ENCODE measurements at regions not wholly inside any gene's neighbourhood (a gene's known extent, or its start where the extent isn't known, plus 50 kb on each side); places are given as distances from the start of the nearest gene placed in this dataset.

- Mint-ChIP-seq H3K27me3 (ENCODE audit: low read depth) (peaks cover 58% of the 10 kb centered on the region), H3K9me3 (ENCODE audit: low read depth) (no peaks in the 10 kb centered on the region), H3K4me1 (ENCODE audit: low read depth) (no peaks in the 10 kb centered on the region), H3K4me3 (ENCODE audit: unreplicated experiment) (no peak overlapping the region), H3K36me3 (ENCODE audit: low read depth) (no peaks in the 10 kb centered on the region), H3K27ac (ENCODE audit: unreplicated experiment) (no peak overlapping the region)
- TF ChIP-seq CTCF (IDR thresholded peaks at IDR 0.05): no peak
- no peak for DNase-seq (ENCODE audit: low spot score)
These were observed 84.2 kb downstream of the TTLL2 start for GRCh38 chr6:167409079-167409478.

GRCh38 chr6:167409694-167410093 lies 84.8 kb downstream of the TTLL2 start:
- no peak overlapping the region for H3K27ac Mint-ChIP-seq (ENCODE audit: unreplicated experiment)
- no peaks in the 10 kb centered on the region for H3K36me3 Mint-ChIP-seq (ENCODE audit: low read depth)
- DNase-seq (ENCODE audit: low spot score): no peak
- TF ChIP-seq CTCF (IDR thresholded peaks at IDR 0.05): no peak
- no peak overlapping the region for H3K4me3 Mint-ChIP-seq (ENCODE audit: unreplicated experiment)
- H3K9me3 Mint-ChIP-seq (ENCODE audit: low read depth): no peaks in the 10 kb centered on the region
- H3K4me1 Mint-ChIP-seq (ENCODE audit: low read depth): no peaks in the 10 kb centered on the region
- peaks cover 54% of the 10 kb centered on the region for H3K27me3 Mint-ChIP-seq (ENCODE audit: low read depth)

GRCh38 chr6:167410462-167410861 lies 85.6 kb downstream of the TTLL2 start:
- Mint-ChIP-seq H3K27me3 (ENCODE audit: low read depth) (peaks cover 52% of the 10 kb centered on the region), H3K4me3 (ENCODE audit: unreplicated experiment) (no peak overlapping the region), H3K4me1 (ENCODE audit: low read depth) (no peaks in the 10 kb centered on the region), H3K27ac (ENCODE audit: unreplicated experiment) (no peak overlapping the region), H3K9me3 (ENCODE audit: low read depth) (no peaks in the 10 kb centered on the region), H3K36me3 (ENCODE audit: low read depth) (no peaks in the 10 kb centered on the region)
- no peak for TF ChIP-seq CTCF (IDR thresholded peaks at IDR 0.05)
- DNase-seq (ENCODE audit: low spot score): no peak

- no peak for TF ChIP-seq CTCF (IDR thresholded peaks at IDR 0.05)
- H3K4me1 Mint-ChIP-seq (ENCODE audit: low read depth): no peaks in the 10 kb centered on the region
- DNase-seq (ENCODE audit: low spot score): no peak
These were observed 87.6 kb downstream of the TTLL2 start for GRCh38 chr6:167412506-167412905.

GRCh38 chr6:167415441-167415961 lies 90.6 kb downstream of the TTLL2 start:
- no peaks in the 10 kb centered on the region for H3K4me1 Mint-ChIP-seq (ENCODE audit: low read depth)
- no peaks in the 10 kb centered on the region for H3K36me3 Mint-ChIP-seq (ENCODE audit: low read depth)
- H3K9me3 Mint-ChIP-seq (ENCODE audit: low read depth): no peaks in the 10 kb centered on the region
- no peak overlapping the region for H3K4me3 Mint-ChIP-seq (ENCODE audit: unreplicated experiment)
- no peak for TF ChIP-seq CTCF (IDR thresholded peaks at IDR 0.05)
- H3K27ac Mint-ChIP-seq (ENCODE audit: unreplicated experiment): no peak overlapping the region
- no peak for DNase-seq (ENCODE audit: low spot score)
- peaks cover 64% of the 10 kb centered on the region for H3K27me3 Mint-ChIP-seq (ENCODE audit: low read depth)

More at GRCh38 chr6:167412506-167412905, 87.6 kb downstream of the TTLL2 start:
- peaks cover 48% of the 10 kb centered on the region for H3K27me3 Mint-ChIP-seq (ENCODE audit: low read depth)
- no peaks in the 10 kb centered on the region for H3K9me3 Mint-ChIP-seq (ENCODE audit: low read depth)
- no peak overlapping the region for H3K27ac Mint-ChIP-seq (ENCODE audit: unreplicated experiment)
- no peak overlapping the region for H3K4me3 Mint-ChIP-seq (ENCODE audit: unreplicated experiment)
- H3K36me3 Mint-ChIP-seq (ENCODE audit: low read depth): no peaks in the 10 kb centered on the region

Measured in chondrocyte (in vitro differentiated cells).